ENCODE measurements at regions not wholly inside any gene's neighbourhood (a gene's known extent, or its start where the extent isn't known, plus 50 kb on each side); places are given as distances from the start of the nearest gene placed in this dataset.

DNA sequence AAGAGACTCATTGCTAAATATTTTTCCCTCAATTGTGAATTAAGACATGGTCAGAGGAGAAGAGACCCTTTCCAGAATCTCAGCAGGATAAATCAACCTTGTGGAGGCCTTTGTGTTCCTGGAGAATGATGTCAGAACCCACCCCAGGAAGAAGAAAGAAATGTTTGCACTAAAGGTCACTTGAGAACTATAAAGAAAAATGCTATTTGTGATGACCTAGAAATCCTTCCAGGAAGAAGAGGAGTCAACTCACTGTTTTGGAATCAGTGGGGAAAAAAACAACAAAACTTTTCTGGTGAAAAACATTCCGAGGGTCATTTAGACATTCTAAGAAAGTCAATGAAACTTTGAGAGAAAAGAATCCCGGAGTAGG lies 129.1 kb upstream of the ANKRD1 start:
- ChIA-PET CTCF (no interaction called here), POLR2A (no interaction called here)
- H3K36me3 Mint-ChIP-seq (ENCODE audit: low read depth) = no peaks in the 10 kb centered on the region
- DNase-seq = no peak
- H3K4me1 Mint-ChIP-seq = peaks cover 3% of the 10 kb centered on the region
- H3K4me3 Mint-ChIP-seq = no peak overlapping the region
- H3K27me3 Mint-ChIP-seq = peaks cover 11% of the 10 kb centered on the region
- H3K9me3 Mint-ChIP-seq = no peaks in the 10 kb centered on the region
- H3K27ac Mint-ChIP-seq = no peak overlapping the region

DNA sequence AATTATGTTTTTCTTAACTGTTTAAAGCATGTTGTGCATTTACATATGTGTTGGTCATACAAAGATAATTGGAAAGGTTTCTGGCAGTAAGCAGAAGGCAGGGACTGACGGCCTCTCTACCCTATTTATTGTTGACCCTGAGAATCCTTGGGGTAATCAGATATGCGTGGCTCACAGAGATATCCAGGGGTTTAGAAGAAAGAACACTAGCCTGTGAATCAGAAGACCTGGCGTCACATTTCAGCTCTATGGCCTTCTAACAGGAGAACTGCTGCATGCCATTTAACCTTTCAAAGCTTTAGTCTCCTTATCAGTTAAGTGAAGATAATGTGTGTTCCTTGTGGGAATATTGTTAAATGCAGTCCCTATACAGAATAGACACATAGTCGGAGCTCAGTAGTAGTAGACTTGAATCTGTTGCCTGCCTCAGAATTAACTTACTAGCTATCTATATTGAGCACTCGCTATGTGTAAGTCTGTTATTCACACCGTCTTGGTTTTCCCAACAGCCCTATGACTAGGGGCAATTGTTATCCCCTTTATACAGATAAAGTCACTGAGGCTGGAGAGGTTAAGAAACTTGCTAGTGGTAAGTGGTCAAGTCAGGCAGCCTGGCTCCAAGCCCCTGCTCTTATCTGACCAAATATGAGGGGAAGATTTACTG lies 129.6 kb upstream of the ANKRD1 start:
- CTCF ChIA-PET = interaction anchor here (1.1 kb wide), 1 partner anchor 138 kb away, joined by 3 read pairs; no protein-coding TSS in a partner anchor
- POLR2A ChIA-PET = no interaction called here
- Mint-ChIP-seq H3K4me1 (peaks cover 3% of the 10 kb centered on the region), H3K4me3 (no peak overlapping the region), H3K27ac (no peak overlapping the region), H3K27me3 (peaks cover 11% of the 10 kb centered on the region), H3K36me3 (ENCODE audit: low read depth) (no peaks in the 10 kb centered on the region), H3K9me3 (no peaks in the 10 kb centered on the region)
- DNase-seq = no peak

DNA sequence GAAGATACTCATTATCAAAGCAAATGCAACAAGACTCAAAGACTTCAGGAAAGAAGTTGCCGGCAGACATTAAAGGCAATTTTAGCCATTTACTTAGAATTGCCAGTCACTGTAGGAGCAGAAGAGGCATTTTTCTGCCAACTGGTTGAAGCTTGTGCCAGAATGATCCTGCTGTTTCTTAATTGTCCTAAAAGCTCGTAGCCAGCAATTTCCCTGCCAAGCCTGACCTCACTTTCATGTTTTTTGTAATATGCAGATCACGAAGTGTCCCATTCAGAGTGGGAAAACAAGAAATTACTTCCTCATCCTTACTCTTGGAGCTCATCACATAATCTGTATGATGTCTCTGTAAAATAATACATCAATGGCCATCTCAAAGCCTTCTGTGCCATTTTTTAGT lies 130.9 kb upstream of the ANKRD1 start:
- ChIA-PET POLR2A (no interaction called here), CTCF (interaction anchor here (1.2 kb wide), 1 partner anchor 198 kb away, joined by 4 read pairs; no protein-coding TSS in a partner anchor)

DNA sequence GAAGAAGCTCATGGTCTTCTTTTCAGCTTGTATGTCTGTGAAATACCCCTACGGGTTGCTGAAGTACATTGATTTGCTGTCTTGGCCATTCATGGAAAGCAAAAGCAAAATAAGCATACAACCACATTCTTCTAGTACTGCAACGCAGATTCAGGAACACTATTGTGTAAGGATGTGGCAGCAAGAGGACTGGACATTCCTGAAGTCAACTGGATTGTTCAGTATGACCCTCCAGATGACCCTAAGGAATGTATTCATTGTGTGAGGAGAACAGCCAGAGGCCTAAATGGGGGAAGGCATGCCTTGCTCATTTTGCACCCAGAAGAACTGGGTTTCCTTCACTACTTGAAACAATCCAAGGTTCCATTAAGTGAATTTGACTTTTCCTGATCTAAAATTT lies 133.4 kb upstream of the ANKRD1 start:
- H3K27ac Mint-ChIP-seq = no peak overlapping the region
- H3K36me3 Mint-ChIP-seq (ENCODE audit: low read depth) = no peaks in the 10 kb centered on the region
- H3K4me3 Mint-ChIP-seq = no peak overlapping the region
- no peak for DNase-seq
- POLR2A ChIA-PET = no interaction called here
- H3K27me3 Mint-ChIP-seq = peaks cover 2% of the 10 kb centered on the region
- H3K9me3 Mint-ChIP-seq = no peaks in the 10 kb centered on the region
- H3K4me1 Mint-ChIP-seq = no peaks in the 10 kb centered on the region
- CTCF ChIA-PET = no interaction called here

More for the DNA sequence above, 130.9 kb upstream of the ANKRD1 start:
- no peak overlapping the region for H3K4me3 Mint-ChIP-seq
- no peaks in the 10 kb centered on the region for H3K9me3 Mint-ChIP-seq
- no peak for DNase-seq
- H3K27me3 Mint-ChIP-seq = peaks cover 5% of the 10 kb centered on the region
- no peaks in the 10 kb centered on the region for H3K36me3 Mint-ChIP-seq (ENCODE audit: low read depth)
- H3K27ac Mint-ChIP-seq = no peak overlapping the region
- H3K4me1 Mint-ChIP-seq = peaks cover 3% of the 10 kb centered on the region

DNA sequence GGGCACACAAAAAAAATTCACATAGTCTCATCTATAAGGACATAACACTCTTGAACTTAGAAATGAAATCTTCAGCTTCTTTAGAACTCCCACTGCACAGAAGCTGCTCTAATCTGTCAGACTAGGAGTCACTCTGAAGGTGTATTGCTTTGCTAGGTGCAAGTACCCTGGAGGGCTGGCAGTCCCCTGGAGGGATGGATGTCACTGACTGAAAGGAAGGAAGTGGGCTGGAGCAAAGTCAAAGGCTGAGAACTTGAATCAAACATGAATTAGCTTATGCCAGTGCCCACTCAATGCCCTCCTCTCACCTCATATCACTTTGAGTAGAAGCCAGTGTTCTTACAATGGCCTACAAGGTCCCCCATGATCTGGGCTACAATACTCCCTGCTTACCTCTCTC lies 140.3 kb upstream of the ANKRD1 start:
- DNase-seq = no peak
- Mint-ChIP-seq H3K9me3 (no peaks in the 10 kb centered on the region), H3K4me3 (no peak overlapping the region), H3K4me1 (no peaks in the 10 kb centered on the region), H3K27me3 (peaks cover 2% of the 10 kb centered on the region), H3K36me3 (ENCODE audit: low read depth) (no peaks in the 10 kb centered on the region), H3K27ac (no peak overlapping the region)
- POLR2A ChIA-PET = no interaction called here
- CTCF ChIA-PET = interaction anchor here (0.9 kb wide), 1 partner anchor 56 kb away, joined by 3 read pairs; no protein-coding TSS in a partner anchor

DNA sequence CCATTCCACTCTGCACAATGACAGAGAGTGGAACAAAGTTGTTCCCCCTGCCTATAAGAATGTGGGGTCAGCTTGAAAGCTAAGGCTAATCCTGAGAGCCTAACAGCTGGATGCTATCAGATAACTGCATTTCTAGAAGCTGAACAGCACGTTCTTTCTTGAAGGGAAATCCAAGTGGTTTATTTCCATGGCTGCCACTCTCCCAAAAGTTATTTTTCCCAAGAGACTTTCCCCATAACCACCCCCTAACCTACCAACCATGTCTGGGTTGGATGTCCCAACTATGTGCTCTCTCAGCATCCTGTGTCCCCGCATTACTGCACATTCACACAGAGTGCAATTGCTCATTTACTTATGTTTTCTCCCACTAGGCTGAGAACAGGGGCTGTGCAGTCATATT lies 140.7 kb upstream of the ANKRD1 start:
- ChIA-PET CTCF (interaction anchor here (0.9 kb wide), 1 partner anchor 56 kb away, joined by 3 read pairs; no protein-coding TSS in a partner anchor), POLR2A (no interaction called here)
- Mint-ChIP-seq H3K4me3 (no peak overlapping the region), H3K36me3 (ENCODE audit: low read depth) (no peaks in the 10 kb centered on the region), H3K27me3 (peaks cover 3% of the 10 kb centered on the region), H3K9me3 (no peaks in the 10 kb centered on the region), H3K4me1 (no peaks in the 10 kb centered on the region), H3K27ac (no peak overlapping the region)
- no peak for DNase-seq

DNA sequence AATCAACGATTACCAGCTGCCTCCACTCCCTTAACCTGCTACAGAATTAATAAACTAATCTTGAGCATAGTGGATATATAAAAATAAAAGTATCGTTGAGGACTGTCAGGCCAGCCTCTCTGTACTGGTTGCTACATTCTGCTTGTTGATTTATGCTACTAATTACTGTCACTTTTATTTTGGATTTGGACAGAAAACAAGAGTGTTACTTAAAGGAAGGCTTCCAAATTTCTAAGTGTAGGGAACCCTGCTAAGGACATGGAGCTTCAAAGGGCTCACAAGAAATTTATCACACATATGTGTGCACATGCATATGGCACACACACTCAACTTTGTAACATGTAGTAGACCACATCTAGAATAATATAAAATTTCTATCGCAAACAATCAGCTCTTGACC lies 141.2 kb upstream of the ANKRD1 start:
- CTCF ChIA-PET = interaction anchor here (0.9 kb wide), 1 partner anchor 57 kb away, joined by 3 read pairs; no protein-coding TSS in a partner anchor
- Mint-ChIP-seq H3K9me3 (no peaks in the 10 kb centered on the region), H3K4me1 (no peaks in the 10 kb centered on the region), H3K36me3 (ENCODE audit: low read depth) (no peaks in the 10 kb centered on the region), H3K27ac (no peak overlapping the region), H3K4me3 (no peak overlapping the region), H3K27me3 (peaks cover 3% of the 10 kb centered on the region)
- POLR2A ChIA-PET = no interaction called here
- no peak for DNase-seq

DNA sequence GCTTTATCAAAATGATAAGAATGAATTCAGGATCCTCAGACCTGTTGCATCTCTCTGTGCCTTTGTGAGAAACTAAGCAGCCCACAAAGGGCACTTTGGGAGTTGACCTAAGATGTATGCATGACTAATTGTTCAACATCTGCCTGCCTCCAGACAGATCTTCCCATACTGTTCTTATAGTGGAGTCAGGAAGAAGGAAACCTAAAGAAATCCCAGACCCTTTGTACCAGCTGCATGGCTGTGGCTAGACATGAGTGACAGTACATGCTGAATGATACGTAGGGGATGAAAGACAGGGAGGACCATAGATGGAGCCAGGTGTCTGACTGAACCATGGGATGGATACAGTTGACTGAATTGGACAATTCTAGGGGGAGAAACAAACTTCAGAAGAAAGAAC lies 148.7 kb upstream of the PCGF5 start:
- H3K27me3 Mint-ChIP-seq = peaks cover 6% of the 10 kb centered on the region
- no peak overlapping the region for H3K4me3 Mint-ChIP-seq
- ChIA-PET CTCF (no interaction called here), POLR2A (no interaction called here)
- no peak overlapping the region for H3K27ac Mint-ChIP-seq
- no peaks in the 10 kb centered on the region for H3K4me1 Mint-ChIP-seq
- H3K36me3 Mint-ChIP-seq (ENCODE audit: low read depth) = no peaks in the 10 kb centered on the region
- DNase-seq = no peak
- peaks cover 2% of the 10 kb centered on the region for H3K9me3 Mint-ChIP-seq

DNA sequence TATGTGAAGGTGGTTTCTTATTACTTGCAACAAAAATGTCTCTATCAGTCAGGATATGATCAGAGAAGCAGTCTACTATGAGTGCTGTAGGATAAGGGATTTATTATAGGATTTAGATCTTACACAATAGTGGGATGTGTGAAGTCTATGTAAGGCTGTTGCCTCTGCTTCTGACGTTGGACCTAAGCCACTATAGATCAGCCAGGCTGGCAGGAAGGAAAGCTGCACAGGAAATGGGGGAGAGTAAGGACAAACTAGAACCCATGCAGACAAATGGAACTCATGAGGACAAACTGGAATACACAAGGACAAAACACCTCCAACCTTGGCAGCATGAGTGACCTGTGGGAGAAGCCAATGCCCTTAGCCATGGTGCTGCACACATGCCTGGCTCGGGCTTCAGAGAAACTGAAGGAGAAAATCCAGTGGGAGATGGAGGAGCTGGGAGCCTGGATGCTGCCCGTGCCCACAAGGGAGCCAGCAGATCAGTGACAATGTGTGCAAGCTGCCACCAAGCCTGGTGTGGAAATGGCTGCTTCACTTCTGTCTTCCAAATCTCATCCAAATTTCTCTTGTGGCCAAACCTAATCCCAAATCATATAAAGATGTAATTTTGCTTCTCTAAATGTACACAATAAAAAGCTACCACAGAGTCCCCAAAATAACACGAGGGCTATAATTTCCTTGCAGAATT lies 147.0 kb upstream of the PCGF5 start:
- ChIA-PET POLR2A (no interaction called here), CTCF (no interaction called here)
- Mint-ChIP-seq H3K36me3 (ENCODE audit: low read depth) (no peaks in the 10 kb centered on the region), H3K9me3 (peaks cover 2% of the 10 kb centered on the region), H3K4me1 (no peaks in the 10 kb centered on the region), H3K27ac (no peak overlapping the region), H3K27me3 (peaks cover 5% of the 10 kb centered on the region), H3K4me3 (no peak overlapping the region)
- DNase-seq = no peak

DNA sequence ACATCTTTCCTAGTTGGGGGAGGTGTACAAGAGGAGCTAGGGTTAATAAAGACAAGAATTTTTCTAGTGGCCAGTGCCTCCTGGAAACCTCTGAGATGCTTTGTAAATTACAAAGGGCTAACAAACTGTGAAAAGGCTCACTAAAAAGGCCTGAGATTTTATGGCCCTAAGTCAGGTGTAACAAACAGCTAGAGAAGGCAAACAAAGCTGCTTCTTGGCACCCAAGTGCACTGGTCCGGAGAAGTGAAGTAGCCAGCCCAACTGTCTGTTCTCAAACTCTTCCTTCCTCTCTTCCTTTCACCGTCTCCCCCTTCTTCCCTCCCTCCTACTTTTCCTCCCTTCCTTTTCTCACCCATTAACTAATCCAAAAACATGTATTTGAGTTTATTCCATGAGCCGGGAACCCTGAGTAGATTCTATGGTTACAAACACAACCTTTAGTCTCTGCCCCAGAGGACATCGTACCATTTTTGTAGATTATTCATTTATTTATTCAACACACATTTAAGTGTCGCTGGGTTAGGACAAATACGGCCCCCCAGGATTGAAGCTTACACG lies 143.4 kb upstream of the PCGF5 start:
- POLR2A ChIA-PET = no interaction called here
- H3K4me1 Mint-ChIP-seq = no peaks in the 10 kb centered on the region
- peaks cover 2% of the 10 kb centered on the region for H3K9me3 Mint-ChIP-seq
- no peak overlapping the region for H3K4me3 Mint-ChIP-seq
- no peak for DNase-seq
- H3K27ac Mint-ChIP-seq = no peak overlapping the region
- H3K27me3 Mint-ChIP-seq = peaks cover 8% of the 10 kb centered on the region
- H3K36me3 Mint-ChIP-seq (ENCODE audit: low read depth) = no peaks in the 10 kb centered on the region
- CTCF ChIA-PET = no interaction called here

DNA sequence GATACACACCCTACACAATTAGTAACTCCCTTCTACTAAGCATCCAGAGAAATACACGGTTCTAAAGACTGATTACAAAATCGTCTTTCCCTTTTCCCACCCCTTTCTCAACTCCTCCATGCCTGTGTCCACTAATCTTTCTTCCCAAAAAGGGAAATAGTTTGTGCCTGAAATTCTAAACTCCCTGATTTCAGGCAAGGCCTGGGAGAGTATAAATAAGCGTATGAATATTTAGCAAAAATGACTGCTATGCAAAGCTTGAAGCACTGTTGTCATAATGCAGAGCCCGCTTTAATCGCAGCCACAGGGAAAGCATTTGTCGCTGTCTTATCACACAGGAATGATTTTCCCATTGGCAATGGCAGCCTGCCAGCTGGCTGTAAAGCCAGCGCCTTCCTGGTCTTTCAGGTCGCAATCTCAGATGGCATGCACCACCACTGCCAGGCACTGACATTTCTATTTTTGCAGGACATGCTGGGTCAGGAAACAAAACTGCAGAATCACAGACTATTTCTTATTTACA lies 142.9 kb upstream of the PCGF5 start:
- H3K4me1 Mint-ChIP-seq = no peaks in the 10 kb centered on the region
- CTCF ChIA-PET = no interaction called here

DNA sequence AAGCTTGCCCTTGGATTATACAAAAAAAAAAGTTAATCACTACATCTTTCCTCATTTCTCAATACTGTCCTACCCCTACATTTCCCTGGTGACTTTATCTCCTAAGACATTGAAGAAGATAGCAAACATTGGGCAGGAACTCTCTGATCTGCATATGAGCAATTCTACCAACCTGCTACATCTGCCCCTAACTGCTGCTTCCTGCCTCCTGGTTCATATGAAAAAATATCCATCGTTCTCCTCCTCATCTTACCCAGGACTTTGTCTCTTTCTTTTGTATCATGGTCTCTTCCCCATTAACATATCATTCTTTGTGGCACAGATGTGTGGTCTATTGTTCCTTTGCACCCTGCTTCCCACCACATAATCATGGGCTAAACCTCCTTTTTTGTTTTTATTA lies 139.7 kb upstream of the PCGF5 start:
- POLR2A ChIA-PET = no interaction called here
- peaks cover 8% of the 10 kb centered on the region for H3K27me3 Mint-ChIP-seq
- no peak overlapping the region for H3K4me3 Mint-ChIP-seq
- no peaks in the 10 kb centered on the region for H3K9me3 Mint-ChIP-seq
- H3K27ac Mint-ChIP-seq = no peak overlapping the region
- no peaks in the 10 kb centered on the region for H3K4me1 Mint-ChIP-seq
- CTCF ChIA-PET = interaction anchor here (1.3 kb wide), 1 partner anchor 8 kb away, joined by 3 read pairs; no protein-coding TSS in a partner anchor
- DNase-seq = no peak
- no peaks in the 10 kb centered on the region for H3K36me3 Mint-ChIP-seq (ENCODE audit: low read depth)

More for the DNA sequence above, 142.9 kb upstream of the PCGF5 start:
- H3K27me3 Mint-ChIP-seq = peaks cover 8% of the 10 kb centered on the region
- H3K27ac Mint-ChIP-seq = no peak overlapping the region
- no peak overlapping the region for H3K4me3 Mint-ChIP-seq
- no peak for DNase-seq
- peaks cover 2% of the 10 kb centered on the region for H3K9me3 Mint-ChIP-seq
- POLR2A ChIA-PET = no interaction called here
- no peaks in the 10 kb centered on the region for H3K36me3 Mint-ChIP-seq (ENCODE audit: low read depth)

DNA sequence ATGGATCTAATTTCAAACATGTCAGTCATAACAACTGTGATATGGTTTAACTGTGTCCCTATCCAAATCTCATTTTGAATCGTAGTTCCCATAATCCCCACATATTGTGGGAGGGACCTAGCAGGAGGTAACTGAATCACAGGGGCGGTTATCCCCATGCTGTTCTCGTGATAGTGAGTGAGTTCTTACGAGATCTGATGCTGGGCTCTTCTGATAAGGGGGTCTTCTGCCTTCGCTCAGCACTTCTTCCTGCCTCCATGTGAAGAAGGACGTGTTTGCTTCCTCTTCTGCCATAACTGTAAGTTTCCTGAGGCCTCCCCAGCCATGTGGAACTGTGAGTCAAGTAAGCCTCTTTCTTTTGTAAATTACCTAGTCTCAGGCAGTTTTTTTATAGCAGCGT lies 138.0 kb upstream of the PCGF5 start:
- POLR2A ChIA-PET = no interaction called here
- DNase-seq = no peak
- Mint-ChIP-seq H3K4me3 (no peak overlapping the region), H3K36me3 (ENCODE audit: low read depth) (no peaks in the 10 kb centered on the region), H3K4me1 (no peaks in the 10 kb centered on the region), H3K9me3 (no peaks in the 10 kb centered on the region), H3K27ac (no peak overlapping the region), H3K27me3 (peaks cover 8% of the 10 kb centered on the region)
- CTCF ChIA-PET = no interaction called here
